OCI-LY1 (cell line): ENCODE measurements at regions not wholly inside any gene's neighbourhood (a gene's known extent, or its start where the extent isn't known, plus 50 kb on each side); places are given as distances from the start of the nearest gene placed in this dataset.

ENCODE experiments used
- H2AFZ ChIP-seq: fragments of 200-600 bp; sonication (generic), shearing (Covaris generic); 2 replicates; pipeline ENCODE4 v1.6.0; 2014; ENCODE audit warnings: antibody characterized with exemption, mild to moderate bottlenecking, low read length
- H3F3A ChIP-seq: fragments of 200-600 bp; sonication (generic), shearing (Covaris generic); 2 replicates; pipeline ENCODE4 v1.6.0; 2014; ENCODE audit warnings: mild to moderate bottlenecking, antibody characterized with exemption, low read length, moderate library complexity; ENCODE audit not compliant: insufficient read depth
- H3K27ac ChIP-seq: fragments of 200-600 bp; sonication (generic); 2 replicates; pipeline ENCODE4 v1.5.1; 2014; ENCODE audit warnings: low read length, mixed run types, mild to moderate bottlenecking, low read depth; ENCODE audit not compliant: poor library complexity, severe bottlenecking
- H3K27me3 ChIP-seq: fragments of 200-600 bp; sonication (generic); 2 replicates; pipeline ENCODE4 v1.6.0; 2014; ENCODE audit warnings: antibody characterized with exemption, mild to moderate bottlenecking, low read length, moderate library complexity; ENCODE audit not compliant: insufficient read depth
- H3K36me3 ChIP-seq: fragments of 200-600 bp; sonication (generic); 2 replicates; pipeline ENCODE4 v1.6.1; 2014; ENCODE audit warnings: mild to moderate bottlenecking, antibody characterized with exemption, low read length, moderate library complexity, mixed read lengths; ENCODE audit not compliant: insufficient read depth
- H3K4me1 ChIP-seq: fragments of 200-600 bp; sonication (generic); 2 replicates; pipeline ENCODE4 v1.5.1; 2014; ENCODE audit warnings: mild to moderate bottlenecking, low read length, moderate library complexity; ENCODE audit not compliant: insufficient read depth, severe bottlenecking
- H3K4me2 ChIP-seq: fragments of 200-600 bp; sonication (generic), shearing (Covaris generic); 2 replicates; pipeline ENCODE4 v1.6.1; 2014; ENCODE audit warnings: low read length
- H3K4me3 ChIP-seq: fragments of 200-600 bp; sonication (generic); 2 replicates; pipeline ENCODE4 v1.5.1; 2014; ENCODE audit warnings: low read length, low read depth, mild to moderate bottlenecking, mixed read lengths; ENCODE audit not compliant: poor library complexity, severe bottlenecking
- H3K79me2 ChIP-seq: fragments of 200-600 bp; shearing (Covaris generic); 2 replicates; pipeline ENCODE4 v1.6.1; 2016; ENCODE audit warnings: mixed run types, low read length, mixed read lengths; ENCODE audit not compliant: insufficient read depth
- H3K9ac ChIP-seq: fragments of 200-600 bp; sonication (generic), shearing (Covaris generic); 2 replicates; pipeline ENCODE4 v1.6.1; 2014; ENCODE audit warnings: mild to moderate bottlenecking, low read length, mixed read lengths
- H3K9me2 ChIP-seq: fragments of 200-600 bp; sonication (generic), shearing (Covaris generic); 2 replicates; pipeline ENCODE4 v1.6.1; 2014; ENCODE audit warnings: low read depth, mild to moderate bottlenecking, low read length, mixed read lengths
- H3K9me3 ChIP-seq: fragments of 200-600 bp; shearing (Covaris generic); 2 replicates; pipeline ENCODE4 v1.6.1; 2014; ENCODE audit warnings: low read length, mixed read lengths
- H4K20me1 ChIP-seq: fragments of 200-600 bp; sonication (generic), shearing (Covaris generic); 2 replicates; pipeline ENCODE4 v1.6.0; 2016; ENCODE audit warnings: mild to moderate bottlenecking, low read length; ENCODE audit not compliant: insufficient read depth
- CTCF ChIP-seq: fragments of 200-600 bp; sonication (generic), shearing (Covaris generic); IDR thresholded peaks from 2 replicates; pipeline ENCODE4 v1.5.1; 2017; ENCODE audit warnings: mild to moderate bottlenecking, antibody characterized with exemption, low read length, moderate library complexity, mixed read lengths
- EZH2 ChIP-seq: fragments of 200-600 bp; sonication (generic), shearing (Covaris generic); IDR thresholded peaks from 2 replicates; pipeline ENCODE4 v1.8.0; 2017; ENCODE audit warnings: borderline replicate concordance, mixed run types, mild to moderate bottlenecking, antibody characterized with exemption, low read length, moderate library complexity, mixed read lengths

DNA sequence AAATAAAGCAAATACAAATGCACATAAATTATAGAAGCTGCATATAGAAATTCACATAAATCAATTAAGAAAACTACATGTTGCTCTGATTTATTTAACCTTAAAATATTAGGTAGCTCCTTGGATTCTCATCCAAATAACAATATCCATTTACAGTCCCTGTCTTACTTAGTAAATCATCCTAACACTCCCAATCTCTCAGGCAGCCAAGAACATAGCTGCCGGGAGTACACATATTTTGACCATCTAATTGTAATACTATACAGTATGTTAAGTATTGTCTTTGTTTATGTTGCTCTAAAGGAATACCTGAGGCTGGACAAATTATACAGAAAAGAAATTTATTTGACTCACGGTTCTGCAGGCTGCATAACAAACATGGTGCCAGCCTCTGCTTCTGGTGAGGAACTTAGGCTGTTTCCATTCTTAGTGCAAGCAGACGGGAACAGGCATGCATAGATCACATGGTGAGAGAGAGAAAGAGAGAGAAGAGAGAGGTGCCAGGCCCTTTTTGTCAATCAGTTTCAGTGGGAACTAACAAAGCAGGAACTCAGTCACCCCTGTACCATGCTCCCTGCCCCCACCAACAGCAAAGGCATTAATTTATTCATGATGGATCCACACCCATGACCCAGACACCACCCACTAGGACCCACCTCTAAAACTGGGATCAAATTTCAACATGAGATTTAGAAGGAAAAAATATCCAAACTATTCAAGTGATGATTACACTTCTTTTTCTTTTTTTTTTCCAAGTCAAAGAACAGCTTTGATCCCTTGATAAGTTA, 614.8 kb upstream of the TECRL start:
- no peak overlapping the region for H2AFZ ChIP-seq
- no peaks in the 10 kb centered on the region for H3K4me1 ChIP-seq
- no peaks in the 10 kb centered on the region for H3K36me3 ChIP-seq
- no peaks in the 10 kb centered on the region for H3K27me3 ChIP-seq
- no peak for TF ChIP-seq EZH2
- TF ChIP-seq CTCF = no peak
- no peak overlapping the region for H3K9ac ChIP-seq
- H3K4me3 ChIP-seq = no peak overlapping the region
- no peak overlapping the region for H3K27ac ChIP-seq
- no peaks in the 10 kb centered on the region for H3F3A ChIP-seq
- H4K20me1 ChIP-seq = no peaks in the 10 kb centered on the region
- H3K79me2 ChIP-seq = no peaks in the 10 kb centered on the region
- no peaks in the 10 kb centered on the region for H3K9me3 ChIP-seq
- H3K4me2 ChIP-seq = no peak overlapping the region
- no peaks in the 10 kb centered on the region for H3K9me2 ChIP-seq

DNA sequence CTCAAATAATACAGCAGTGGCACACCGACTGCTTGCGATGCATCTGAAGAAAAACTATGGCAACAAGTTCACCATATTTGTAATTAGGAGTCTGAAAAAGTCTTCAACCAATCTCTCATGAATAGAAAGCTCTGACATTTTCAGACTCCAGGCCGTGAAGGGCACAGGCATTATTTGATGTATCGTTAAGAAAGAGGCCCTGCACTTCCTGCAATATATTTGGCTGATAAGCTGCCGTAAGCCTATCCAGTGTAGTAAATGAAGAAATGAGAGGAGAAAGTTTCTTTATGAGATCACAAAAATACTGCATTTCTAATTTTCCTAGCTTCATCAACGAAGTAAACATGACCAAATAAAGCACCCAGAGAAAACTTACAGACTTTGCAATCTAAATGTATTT, 613.8 kb upstream of the TECRL start:
- no peaks in the 10 kb centered on the region for H3F3A ChIP-seq
- no peaks in the 10 kb centered on the region for H3K4me1 ChIP-seq
- no peak overlapping the region for H3K27ac ChIP-seq
- H3K36me3 ChIP-seq = no peaks in the 10 kb centered on the region
- no peak for TF ChIP-seq CTCF
- TF ChIP-seq EZH2 = no peak
- no peak overlapping the region for H3K9ac ChIP-seq
- H4K20me1 ChIP-seq = no peaks in the 10 kb centered on the region
- H3K9me2 ChIP-seq = no peaks in the 10 kb centered on the region
- H2AFZ ChIP-seq = no peak overlapping the region
- no peaks in the 10 kb centered on the region for H3K9me3 ChIP-seq
- H3K4me3 ChIP-seq = no peak overlapping the region
- no peak overlapping the region for H3K4me2 ChIP-seq
- no peaks in the 10 kb centered on the region for H3K27me3 ChIP-seq
- H3K79me2 ChIP-seq = no peaks in the 10 kb centered on the region

- Histone ChIP-seq H3K9ac (no peak overlapping the region), H3K4me3 (no peak overlapping the region), H3K9me2 (no peaks in the 10 kb centered on the region), H2AFZ (no peak overlapping the region), H3K9me3 (no peaks in the 10 kb centered on the region), H3K4me2 (no peak overlapping the region), H4K20me1 (no peaks in the 10 kb centered on the region), H3K79me2 (no peaks in the 10 kb centered on the region), H3F3A (no peaks in the 10 kb centered on the region), H3K4me1 (no peaks in the 10 kb centered on the region), H3K27me3 (no peaks in the 10 kb centered on the region), H3K27ac (no peak overlapping the region), H3K36me3 (no peaks in the 10 kb centered on the region)
- TF ChIP-seq CTCF (no peak), EZH2 (no peak)
Observed at GRCh38 chr4:65021737-65022136, 612.5 kb upstream of the TECRL start.
